ENCODE measurements at regions not wholly inside any gene's neighbourhood (a gene's known extent, or its start where the extent isn't known, plus 50 kb on each side); places are given as distances from the start of the nearest gene placed in this dataset.

- TF ChIP-seq YY1 (IDR thresholded peaks at IDR 0.05; ENCODE audit: insufficient read depth, insufficient read length) (no peak), SUZ12 (IDR thresholded peaks at IDR 0.05; ENCODE audit: extremely low read depth, insufficient read depth, insufficient read length) (no peak), ZNF274 (IDR thresholded peaks at IDR 0.05; ENCODE audit: low read depth, low read length) (no peak)
- Histone ChIP-seq H3K4me3 (ENCODE audit: insufficient read length, low read depth) (no peak overlapping the region), H3K27me3 (ENCODE audit: insufficient read depth, insufficient read length) (no peaks in the 10 kb centered on the region), H3K4me1 (ENCODE audit: insufficient read depth, insufficient read length) (no peaks in the 10 kb centered on the region), H3K9ac (ENCODE audit: insufficient read length, low read depth) (no peak overlapping the region), H3K36me3 (ENCODE audit: insufficient read depth, insufficient read length, low read length) (no peaks in the 10 kb centered on the region), H3K9me3 (ENCODE audit: insufficient read depth, low read length) (no peaks in the 10 kb centered on the region)
- no peak for DNase-seq (ENCODE audit: low read depth, low spot score)
Measured at GRCh38 chr7:114789161-114789560, 132.7 kb upstream of the MDFIC start.

DNA sequence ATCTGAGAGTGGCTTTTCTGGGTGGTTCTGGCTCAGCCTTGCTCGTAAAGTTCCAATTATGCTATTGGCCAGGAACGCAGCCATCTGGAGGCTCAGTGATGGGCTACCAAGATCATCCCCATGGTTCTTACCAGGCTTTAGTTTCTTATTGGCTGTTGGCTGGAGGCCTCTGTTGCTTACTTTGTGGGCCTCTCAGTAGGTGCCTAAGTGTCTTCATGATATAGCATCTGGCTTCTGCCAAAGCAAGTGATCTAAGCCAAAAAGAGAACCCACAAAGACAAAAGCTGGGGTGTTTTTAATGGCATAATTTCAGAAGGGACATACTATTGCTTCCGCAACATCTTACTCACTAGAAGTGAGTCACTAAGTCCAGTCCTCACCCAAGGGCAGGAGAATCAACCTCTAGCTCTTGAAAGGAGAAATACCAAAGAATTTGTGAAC, 132.0 kb upstream of the MDFIC start:
- no peaks in the 10 kb centered on the region for H3K27me3 ChIP-seq (ENCODE audit: insufficient read depth, insufficient read length)
- TF ChIP-seq SUZ12 (IDR thresholded peaks at IDR 0.05; ENCODE audit: extremely low read depth, insufficient read depth, insufficient read length): no peak
- no peak for TF ChIP-seq ZNF274 (IDR thresholded peaks at IDR 0.05; ENCODE audit: low read depth, low read length)
- no peak for TF ChIP-seq YY1 (IDR thresholded peaks at IDR 0.05; ENCODE audit: insufficient read depth, insufficient read length)
- H3K9ac ChIP-seq (ENCODE audit: insufficient read length, low read depth): no peak overlapping the region
- H3K36me3 ChIP-seq (ENCODE audit: insufficient read depth, insufficient read length, low read length): no peaks in the 10 kb centered on the region
- H3K4me3 ChIP-seq (ENCODE audit: insufficient read length, low read depth): no peak overlapping the region
- DNase-seq (ENCODE audit: low read depth, low spot score): no peak
- H3K4me1 ChIP-seq (ENCODE audit: insufficient read depth, insufficient read length): no peaks in the 10 kb centered on the region
- H3K9me3 ChIP-seq (ENCODE audit: insufficient read depth, low read length): no peaks in the 10 kb centered on the region

DNA sequence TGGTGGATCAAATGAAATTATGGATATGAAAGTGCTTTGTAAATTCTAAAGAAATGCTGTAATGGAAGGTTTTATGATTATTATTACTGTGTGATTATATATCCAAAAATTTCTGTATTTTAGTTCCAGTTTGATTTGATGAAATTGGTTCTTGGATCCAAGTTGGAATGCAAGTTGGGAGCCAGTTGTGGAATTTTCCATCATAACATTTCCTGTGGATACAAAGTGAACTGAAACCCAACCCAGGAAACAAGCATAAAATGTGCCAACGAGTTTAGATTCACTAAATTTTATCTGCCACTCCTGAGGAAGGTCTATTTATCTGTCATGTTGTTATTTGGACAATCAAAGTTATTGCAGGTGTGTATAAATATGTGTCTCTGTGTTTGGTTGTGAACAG, 131.4 kb upstream of the MDFIC start:
- TF ChIP-seq SUZ12 (IDR thresholded peaks at IDR 0.05; ENCODE audit: extremely low read depth, insufficient read depth, insufficient read length) (no peak), ZNF274 (IDR thresholded peaks at IDR 0.05; ENCODE audit: low read depth, low read length) (no peak), YY1 (IDR thresholded peaks at IDR 0.05; ENCODE audit: insufficient read depth, insufficient read length) (no peak)
- no peak for DNase-seq (ENCODE audit: low read depth, low spot score)

DNA sequence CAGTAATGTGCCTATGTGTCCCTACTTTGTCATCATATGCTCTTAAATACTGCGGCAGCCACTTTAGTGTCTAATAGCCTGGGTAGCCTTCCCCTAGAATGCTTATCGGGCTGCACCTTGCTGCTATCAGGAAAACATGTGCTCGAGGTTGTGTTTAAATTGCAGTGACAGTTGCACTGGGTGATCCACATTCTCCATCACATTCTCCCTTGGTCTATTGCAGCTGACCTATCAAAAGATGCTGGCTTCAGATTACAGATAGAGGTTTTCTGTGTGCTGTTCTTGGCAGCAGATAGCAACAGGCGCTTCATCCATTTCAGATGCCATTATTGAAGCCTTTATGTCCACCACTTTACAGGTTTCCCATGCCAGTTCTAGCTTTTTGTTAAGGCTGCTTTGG, 130.1 kb upstream of the MDFIC start:
- Histone ChIP-seq H3K9ac (ENCODE audit: insufficient read length, low read depth) (no peak overlapping the region), H3K9me3 (ENCODE audit: insufficient read depth, low read length) (no peaks in the 10 kb centered on the region), H3K36me3 (ENCODE audit: insufficient read depth, insufficient read length, low read length) (no peaks in the 10 kb centered on the region), H3K27me3 (ENCODE audit: insufficient read depth, insufficient read length) (no peaks in the 10 kb centered on the region), H3K4me1 (ENCODE audit: insufficient read depth, insufficient read length) (no peaks in the 10 kb centered on the region), H3K4me3 (ENCODE audit: insufficient read length, low read depth) (no peak overlapping the region)
- TF ChIP-seq ZNF274 (IDR thresholded peaks at IDR 0.05; ENCODE audit: low read depth, low read length) (no peak), YY1 (IDR thresholded peaks at IDR 0.05; ENCODE audit: insufficient read depth, insufficient read length) (no peak), SUZ12 (IDR thresholded peaks at IDR 0.05; ENCODE audit: extremely low read depth, insufficient read depth, insufficient read length) (no peak)
- DNase-seq (ENCODE audit: low read depth, low spot score): no peak

More for the DNA sequence above, 131.4 kb upstream of the MDFIC start:
- Histone ChIP-seq H3K27me3 (ENCODE audit: insufficient read depth, insufficient read length) (no peaks in the 10 kb centered on the region), H3K9me3 (ENCODE audit: insufficient read depth, low read length) (no peaks in the 10 kb centered on the region), H3K4me1 (ENCODE audit: insufficient read depth, insufficient read length) (no peaks in the 10 kb centered on the region), H3K9ac (ENCODE audit: insufficient read length, low read depth) (no peak overlapping the region), H3K36me3 (ENCODE audit: insufficient read depth, insufficient read length, low read length) (no peaks in the 10 kb centered on the region), H3K4me3 (ENCODE audit: insufficient read length, low read depth) (no peak overlapping the region)

DNA sequence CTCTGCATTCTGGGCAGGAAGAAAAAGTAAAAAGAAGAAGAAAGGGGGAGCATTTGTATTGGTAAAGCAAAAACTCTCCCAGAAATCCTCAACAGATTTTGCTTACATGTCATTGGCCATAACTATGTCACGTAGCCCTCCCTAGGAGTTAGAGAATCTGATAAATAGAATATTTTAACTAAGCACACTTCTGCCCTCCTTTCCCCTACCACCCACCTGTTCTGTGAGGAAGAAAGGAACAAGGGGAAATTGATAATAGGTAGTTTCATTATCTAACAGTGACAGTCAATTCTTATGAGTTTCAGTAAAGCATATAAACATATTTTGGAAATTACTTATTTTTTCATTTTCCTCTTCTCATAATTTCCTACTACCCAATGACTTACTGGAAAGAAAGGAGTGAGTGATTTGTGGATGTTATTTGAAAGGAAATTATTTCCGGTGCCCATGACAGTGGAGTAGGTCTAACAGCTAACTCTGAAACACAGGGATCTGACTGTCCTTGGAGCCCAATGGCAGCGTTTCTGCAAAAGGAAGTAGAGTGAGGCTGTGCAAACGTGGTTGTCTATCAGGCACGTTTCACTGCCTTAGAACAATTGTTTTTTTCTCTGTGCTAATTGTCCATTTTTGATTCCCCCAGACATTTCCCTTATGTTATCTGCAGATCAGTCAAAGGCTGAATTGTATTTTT, 128.6 kb upstream of the MDFIC start:
- Histone ChIP-seq H3K9ac (ENCODE audit: insufficient read length, low read depth) (no peak overlapping the region), H3K36me3 (ENCODE audit: insufficient read depth, insufficient read length, low read length) (no peaks in the 10 kb centered on the region), H3K27me3 (ENCODE audit: insufficient read depth, insufficient read length) (no peaks in the 10 kb centered on the region), H3K4me1 (ENCODE audit: insufficient read depth, insufficient read length) (no peaks in the 10 kb centered on the region), H3K9me3 (ENCODE audit: insufficient read depth, low read length) (no peaks in the 10 kb centered on the region), H3K4me3 (ENCODE audit: insufficient read length, low read depth) (no peak overlapping the region)
- DNase-seq (ENCODE audit: low read depth, low spot score): no peak
- TF ChIP-seq ZNF274 (IDR thresholded peaks at IDR 0.05; ENCODE audit: low read depth, low read length) (no peak), YY1 (IDR thresholded peaks at IDR 0.05; ENCODE audit: insufficient read depth, insufficient read length) (no peak), SUZ12 (IDR thresholded peaks at IDR 0.05; ENCODE audit: extremely low read depth, insufficient read depth, insufficient read length) (no peak)

GRCh38 chr7:114795475-114795874, 126.4 kb upstream of the MDFIC start:
- Histone ChIP-seq H3K4me3 (ENCODE audit: insufficient read length, low read depth) (no peak overlapping the region), H3K27me3 (ENCODE audit: insufficient read depth, insufficient read length) (no peaks in the 10 kb centered on the region), H3K9ac (ENCODE audit: insufficient read length, low read depth) (no peak overlapping the region), H3K36me3 (ENCODE audit: insufficient read depth, insufficient read length, low read length) (no peaks in the 10 kb centered on the region), H3K9me3 (ENCODE audit: insufficient read depth, low read length) (no peaks in the 10 kb centered on the region), H3K4me1 (ENCODE audit: insufficient read depth, insufficient read length) (no peaks in the 10 kb centered on the region)
- no peak for TF ChIP-seq ZNF274 (IDR thresholded peaks at IDR 0.05; ENCODE audit: low read depth, low read length)
- no peak for TF ChIP-seq SUZ12 (IDR thresholded peaks at IDR 0.05; ENCODE audit: extremely low read depth, insufficient read depth, insufficient read length)
- no peak for TF ChIP-seq YY1 (IDR thresholded peaks at IDR 0.05; ENCODE audit: insufficient read depth, insufficient read length)
- no peak for DNase-seq (ENCODE audit: low read depth, low spot score)

DNA sequence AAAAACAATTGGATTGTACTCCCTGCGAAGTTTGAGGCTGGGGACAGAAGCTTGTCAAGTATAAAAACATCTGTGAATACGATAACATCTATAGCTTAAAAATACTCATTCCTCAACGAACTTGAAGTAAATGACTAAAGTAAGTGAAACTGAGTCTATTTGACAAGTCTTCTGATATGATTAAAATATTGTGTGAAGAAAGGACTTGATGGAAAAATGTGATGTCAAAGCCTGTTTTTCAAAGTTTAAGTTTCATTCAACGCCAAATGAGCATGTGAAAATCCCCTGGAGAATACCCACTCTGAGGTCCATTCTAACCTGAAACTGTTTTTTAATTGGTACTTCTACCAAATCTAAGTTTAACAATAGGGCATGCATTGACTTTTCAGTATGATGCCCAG, 122.3 kb upstream of the MDFIC start:
- no peaks in the 10 kb centered on the region for H3K36me3 ChIP-seq (ENCODE audit: insufficient read depth, insufficient read length, low read length)
- DNase-seq (ENCODE audit: low read depth, low spot score): no peak
- H3K9ac ChIP-seq (ENCODE audit: insufficient read length, low read depth): no peak overlapping the region
- no peaks in the 10 kb centered on the region for H3K9me3 ChIP-seq (ENCODE audit: insufficient read depth, low read length)
- TF ChIP-seq ZNF274 (IDR thresholded peaks at IDR 0.05; ENCODE audit: low read depth, low read length) (no peak), SUZ12 (IDR thresholded peaks at IDR 0.05; ENCODE audit: extremely low read depth, insufficient read depth, insufficient read length) (no peak), YY1 (IDR thresholded peaks at IDR 0.05; ENCODE audit: insufficient read depth, insufficient read length) (no peak)
- H3K27me3 ChIP-seq (ENCODE audit: insufficient read depth, insufficient read length): no peaks in the 10 kb centered on the region
- no peaks in the 10 kb centered on the region for H3K4me1 ChIP-seq (ENCODE audit: insufficient read depth, insufficient read length)
- H3K4me3 ChIP-seq (ENCODE audit: insufficient read length, low read depth): no peak overlapping the region

Data from NT2/D1 (cell line).